Stimulated activated CD4-positive, alpha-beta T cell treated with anti-CD3 and anti-CD28 coated beads, Interleukin-15, amount 100 ng/mL, for 1 hour (primary cell): ENCODE measurements at regions not wholly inside any gene's neighbourhood (a gene's known extent, or its start where the extent isn't known, plus 50 kb on each side); places are given as distances from the start of the nearest gene placed in this dataset.

ENCODE experiments used
- DNase-seq, 2 donors: peaks; one replicate each; pipeline ENCODE4 v3.0.0-alpha.2; 2020; ENCODE audit warnings: low read depth in 1 of 2, low spot score in 1 of 2

DNA sequence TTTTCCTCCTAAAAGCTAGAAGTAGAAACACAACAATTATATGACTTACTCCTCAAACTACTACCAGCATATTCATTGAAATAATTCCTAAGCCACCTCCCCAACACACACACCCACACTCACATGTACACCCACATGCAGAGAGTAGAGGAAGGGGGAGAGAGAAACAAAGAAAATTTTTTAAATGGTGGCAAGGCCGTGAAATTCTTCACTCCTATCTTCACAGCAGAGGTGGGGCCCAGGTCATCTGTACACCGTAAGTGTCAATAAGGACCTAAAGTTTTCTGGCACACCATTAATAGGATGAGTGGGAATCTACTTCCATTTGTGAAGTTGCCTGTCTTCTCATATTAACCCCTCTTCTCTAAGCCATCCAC lies 73.9 kb upstream of the EGLN3 start:
- DNase-seq, result no peak

DNA sequence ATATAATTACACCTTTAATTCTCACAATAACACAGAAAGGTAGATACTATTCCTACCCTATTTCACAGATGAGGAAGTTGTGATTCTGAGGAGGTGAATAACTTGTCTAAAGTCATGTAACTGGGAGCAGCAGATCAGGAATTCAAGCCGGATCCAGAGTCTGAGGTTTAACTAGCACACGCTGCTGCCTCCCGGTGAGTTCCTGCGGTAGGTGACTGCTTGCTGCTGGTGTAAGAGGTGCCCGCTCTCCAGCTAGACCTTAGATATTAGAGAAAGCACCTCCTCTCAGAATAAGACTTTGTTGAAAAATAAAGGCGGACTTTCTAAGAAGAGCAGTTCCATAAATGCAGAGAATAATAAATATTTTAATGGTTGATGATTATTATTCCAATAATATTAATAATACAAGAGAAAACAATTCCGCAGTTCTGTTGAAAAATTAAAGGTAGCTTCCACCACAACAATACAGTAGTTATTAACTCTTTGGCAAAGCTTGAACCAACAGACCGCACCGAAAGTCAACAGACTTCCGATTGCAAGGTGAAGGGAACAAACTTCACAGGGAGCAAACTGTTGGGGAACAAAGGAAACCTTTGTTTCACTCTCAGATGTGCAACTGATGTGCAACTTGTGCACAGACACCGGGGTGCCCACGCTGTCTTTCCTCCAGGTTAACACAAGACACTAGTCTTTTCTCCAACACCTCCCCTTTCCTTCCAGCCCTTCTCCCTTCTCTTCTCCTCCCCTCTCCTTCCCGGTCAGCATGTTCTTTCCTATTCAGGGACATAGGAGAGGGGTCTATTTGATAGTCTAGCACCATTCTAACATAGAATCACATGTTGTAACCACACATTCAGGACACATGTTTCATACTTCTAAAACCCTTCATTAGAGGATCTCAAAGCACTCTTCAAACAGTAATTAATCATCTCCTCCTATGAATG lies 73.2 kb upstream of the EGLN3 start:
- no peak for DNase-seq

DNA sequence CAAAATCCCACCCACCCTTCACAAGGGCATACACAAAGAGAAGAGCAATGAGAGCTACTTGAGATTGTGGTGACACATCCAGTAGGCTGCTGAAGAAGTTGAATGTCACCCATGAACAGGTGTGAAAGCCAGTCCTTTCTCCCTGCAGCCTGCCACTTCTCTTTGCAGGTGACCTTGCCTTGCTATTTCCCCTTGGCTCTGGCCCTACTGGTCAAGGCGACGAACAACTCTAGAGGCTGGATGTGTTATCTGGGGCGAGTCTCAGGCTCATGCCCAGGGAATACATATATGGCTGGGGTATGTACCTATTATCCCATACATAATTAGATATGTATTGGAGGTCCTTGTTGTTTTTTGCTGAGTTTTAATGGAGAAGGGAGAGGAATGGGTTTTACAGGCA lies 70.2 kb upstream of the EGLN3 start:
- DNase-seq, result no peak

DNA sequence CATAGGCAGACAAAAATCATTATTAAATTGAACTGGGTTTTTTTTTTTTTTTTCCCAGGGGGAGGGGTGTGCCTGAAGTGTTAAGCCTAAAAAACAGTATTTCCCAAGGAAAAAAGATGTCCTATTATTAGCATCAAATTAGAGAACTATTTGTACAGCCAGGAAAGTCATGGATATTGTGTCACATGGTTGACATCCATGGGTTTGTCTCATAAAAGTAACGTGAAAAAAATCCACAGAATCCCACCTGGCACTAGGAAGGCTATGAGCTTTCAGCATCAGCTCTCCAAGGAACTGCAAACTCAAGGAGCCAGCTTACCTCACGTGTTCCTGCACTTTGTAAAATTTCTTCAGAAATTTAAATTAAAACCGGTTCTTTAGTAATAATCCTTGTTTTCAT lies 69.1 kb upstream of the EGLN3 start:
- DNase-seq, result no peak

DNA sequence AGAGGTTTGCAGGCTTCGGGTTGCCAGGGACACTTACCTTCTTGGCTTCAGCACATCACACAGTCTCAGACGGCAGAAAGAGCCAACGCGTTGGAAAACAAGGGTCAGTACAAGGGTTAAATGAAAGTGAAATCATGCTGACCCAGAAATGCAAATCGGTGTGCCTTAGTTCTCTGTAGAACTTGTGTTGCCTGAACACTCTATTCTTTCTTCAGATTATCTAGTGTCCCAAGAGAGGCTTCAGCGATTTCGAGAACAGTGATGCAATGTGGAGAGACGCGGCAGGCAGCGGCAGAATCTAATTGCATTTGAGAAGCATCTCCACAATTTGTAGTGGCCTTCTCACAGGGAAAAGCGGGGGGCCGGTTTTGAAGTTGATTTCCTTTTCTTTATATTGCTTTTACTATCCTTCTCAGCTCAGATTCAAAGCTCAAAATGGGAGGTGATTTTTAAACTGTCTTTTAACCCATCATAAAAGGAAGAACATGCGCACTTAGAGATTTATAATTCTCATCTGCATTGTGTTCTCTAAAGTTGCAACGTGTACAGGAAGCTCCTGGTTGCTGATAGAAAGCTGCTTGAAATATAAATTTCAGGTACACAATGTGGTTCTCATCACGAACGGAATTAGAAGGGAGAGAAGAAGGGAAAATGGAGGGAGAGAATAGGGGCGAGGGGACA lies 67.8 kb upstream of the EGLN3 start:
- DNase-seq, result no peak

DNA sequence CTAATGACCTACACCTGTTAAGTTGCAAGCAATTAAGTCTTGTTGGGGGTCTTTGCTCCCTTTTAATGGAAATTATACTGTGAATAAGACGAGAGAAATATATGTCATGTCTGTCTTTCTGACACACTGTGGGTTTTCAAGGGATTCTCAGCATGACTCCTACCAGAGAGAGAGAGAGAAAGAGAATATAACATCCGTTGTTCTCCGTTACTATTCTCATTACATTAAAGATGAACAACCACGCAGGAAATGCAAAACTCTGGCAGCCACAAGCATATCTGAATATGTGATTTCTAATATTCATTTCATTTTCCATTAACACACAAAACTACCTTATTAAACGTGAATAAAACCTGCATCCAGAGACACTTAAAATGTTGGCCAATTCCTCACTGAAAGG lies 67.3 kb upstream of the EGLN3 start:
- no peak for DNase-seq

DNA sequence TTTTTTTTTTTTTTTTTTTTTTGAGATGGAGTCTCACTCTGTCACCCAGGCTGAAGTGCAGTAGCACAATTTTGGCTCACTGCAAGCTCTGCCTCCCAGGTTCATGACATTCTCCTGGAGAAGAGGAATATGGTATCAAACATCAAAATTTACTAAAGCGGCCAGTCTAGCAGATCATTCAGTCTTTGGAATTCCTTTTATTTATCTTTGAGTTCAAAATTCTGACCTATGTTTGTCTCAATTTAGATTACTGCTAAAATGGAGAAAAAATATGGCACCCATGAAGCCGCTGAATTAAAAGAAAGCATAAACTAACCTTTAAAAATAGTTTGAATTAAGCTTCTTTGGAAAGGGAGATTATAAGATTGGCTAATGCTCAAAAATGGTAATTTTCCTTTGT lies 64.5 kb upstream of the EGLN3 start:
- no peak for DNase-seq

DNA sequence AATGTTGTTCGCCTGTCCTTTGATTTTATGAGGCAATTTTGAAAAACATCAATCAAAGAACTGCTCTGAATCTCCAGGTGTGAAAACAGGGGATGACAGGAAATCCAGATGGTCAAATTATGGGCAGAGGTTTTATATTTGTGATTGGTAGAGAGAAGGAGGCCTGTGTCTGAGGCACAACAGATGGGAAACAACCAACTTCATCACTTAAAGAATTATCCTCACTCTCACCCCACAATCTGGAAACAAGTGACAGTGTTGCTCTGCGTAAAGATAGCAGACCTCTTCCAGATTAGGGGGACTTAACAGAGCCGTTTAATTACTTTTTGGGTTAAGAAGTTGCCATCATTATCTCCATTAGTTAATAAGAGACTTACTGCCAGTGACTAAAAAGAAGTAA lies 64.1 kb upstream of the EGLN3 start:
- no peak for DNase-seq

DNA sequence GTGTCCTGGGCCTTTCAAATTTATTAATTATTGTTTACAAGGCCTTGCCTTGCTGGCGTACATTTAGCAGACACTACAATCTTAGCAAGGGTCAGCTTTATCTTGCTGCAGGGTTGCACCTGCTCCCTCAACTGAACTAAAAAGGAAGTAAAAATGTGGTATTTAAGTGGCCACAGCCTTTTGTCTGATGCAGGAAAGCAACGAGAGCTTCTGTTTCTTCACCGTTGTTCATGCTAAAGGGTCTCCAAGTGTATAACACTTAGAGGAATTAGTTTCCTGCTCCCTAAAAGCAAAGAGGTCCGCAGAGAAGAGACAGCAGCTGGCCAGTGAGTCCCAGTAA lies 62.8 kb upstream of the EGLN3 start:
- no peak for DNase-seq

DNA sequence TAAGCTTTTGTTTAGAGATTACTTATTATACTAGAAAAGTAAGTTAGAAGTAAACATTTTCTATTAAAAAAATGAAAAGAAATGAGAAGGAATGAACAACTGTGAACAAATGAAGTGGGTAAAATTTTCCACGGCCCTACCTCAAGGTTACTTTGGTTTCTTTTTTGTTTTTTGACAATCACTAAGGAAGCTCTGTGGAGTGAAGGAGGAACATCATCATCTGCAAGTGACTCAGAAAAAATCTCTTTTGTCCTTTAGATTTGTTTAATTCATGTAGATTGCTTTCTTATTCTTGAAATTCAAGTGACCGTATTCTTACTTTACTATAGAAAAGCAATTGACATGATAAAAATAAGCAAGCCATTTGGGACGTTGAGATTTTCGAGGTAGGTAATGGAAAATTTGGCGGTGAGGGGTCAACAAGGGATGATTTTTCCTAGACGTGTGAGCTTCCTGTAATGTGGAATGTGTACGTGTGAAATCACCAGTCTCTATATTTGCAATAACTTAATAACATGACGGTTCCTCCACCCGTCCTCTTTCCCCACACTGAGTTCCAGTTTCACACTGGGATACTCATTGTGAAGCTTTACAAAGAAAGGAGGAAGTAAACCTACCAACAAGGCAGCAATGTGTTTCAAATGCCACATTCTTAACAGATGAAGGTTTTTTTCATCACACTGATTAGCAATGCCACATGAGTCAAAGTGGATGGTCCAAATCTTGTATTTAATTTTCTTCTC lies 62.3 kb upstream of the EGLN3 start:
- no peak for DNase-seq

DNA sequence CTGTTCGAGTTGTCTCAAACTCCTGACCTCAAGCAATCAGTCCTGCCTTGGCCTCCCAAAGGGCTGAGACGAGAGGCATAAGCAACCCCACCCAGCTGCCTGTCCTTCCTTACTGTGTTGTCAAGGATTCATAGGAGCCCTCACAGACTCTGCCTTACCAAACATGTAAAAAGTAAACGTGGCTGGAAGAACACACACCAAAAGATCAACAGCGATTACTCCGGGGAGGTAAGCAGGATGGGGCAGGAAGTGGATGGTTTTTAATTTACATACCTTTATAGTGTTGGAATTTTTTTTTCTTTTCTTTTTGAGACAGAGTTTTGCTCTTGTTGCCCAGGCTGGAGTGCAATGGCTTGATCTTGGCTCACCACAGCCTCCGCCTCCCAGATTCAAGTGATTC lies 61.5 kb upstream of the EGLN3 start:
- DNase-seq, result no peak

DNA sequence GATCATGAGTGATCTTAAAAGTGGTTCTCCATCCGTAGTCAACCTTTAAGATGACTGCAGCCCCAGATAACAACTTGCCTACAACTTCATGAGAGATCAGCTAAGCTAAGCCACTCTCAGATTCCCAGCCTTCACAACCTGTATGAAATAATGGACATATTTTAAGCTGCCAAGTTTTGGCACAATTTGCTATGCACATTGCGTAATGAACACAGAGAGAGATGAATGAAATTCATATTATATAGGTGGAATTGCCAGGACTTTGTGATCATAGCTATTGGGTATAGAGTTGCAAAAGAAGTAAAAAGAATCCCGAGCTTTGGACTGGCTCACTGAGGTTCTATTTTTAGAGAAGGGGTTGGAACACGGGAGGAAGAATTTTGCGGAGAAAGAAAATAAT lies 59.1 kb upstream of the EGLN3 start:
- no peak for DNase-seq

DNA sequence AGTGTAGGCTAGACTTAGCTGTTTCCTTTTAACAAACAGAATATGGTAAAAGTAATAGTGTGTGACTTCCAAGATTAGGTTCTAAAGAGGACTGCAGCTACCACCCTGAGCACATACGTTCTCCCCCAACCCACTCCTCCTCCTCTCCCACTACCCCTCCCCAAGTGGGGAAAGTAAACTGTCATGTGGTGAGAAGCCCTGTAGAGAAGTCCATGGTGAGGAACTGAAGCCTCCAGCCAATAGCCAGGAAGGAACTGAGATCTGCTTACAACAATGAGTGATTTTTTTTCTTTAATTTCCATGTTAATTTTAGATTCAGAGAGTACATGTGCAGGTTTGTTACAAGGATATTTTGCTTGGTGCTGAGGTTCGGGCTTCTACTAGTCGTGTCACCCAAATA lies 57.0 kb upstream of the EGLN3 start:
- DNase-seq, result no peak

DNA sequence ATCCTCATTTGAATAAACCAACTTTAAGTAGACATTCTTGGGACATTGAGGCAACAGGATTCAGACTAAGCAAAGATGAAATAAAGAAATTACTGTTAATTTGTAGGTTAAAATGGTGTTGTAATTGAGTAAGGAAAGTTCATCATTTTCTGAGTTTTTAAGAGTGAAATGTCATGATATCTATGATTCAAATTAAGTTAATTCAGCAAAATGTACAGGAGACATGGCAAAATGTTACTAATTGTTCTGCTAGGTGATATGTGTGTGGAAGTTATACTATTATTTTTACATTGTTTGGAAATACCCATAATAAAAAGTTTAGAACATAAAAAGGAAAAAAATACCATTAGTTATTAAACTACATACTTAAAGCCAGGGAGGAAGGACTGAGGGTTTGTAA lies 55.0 kb upstream of the EGLN3 start:
- no peak for DNase-seq

DNA sequence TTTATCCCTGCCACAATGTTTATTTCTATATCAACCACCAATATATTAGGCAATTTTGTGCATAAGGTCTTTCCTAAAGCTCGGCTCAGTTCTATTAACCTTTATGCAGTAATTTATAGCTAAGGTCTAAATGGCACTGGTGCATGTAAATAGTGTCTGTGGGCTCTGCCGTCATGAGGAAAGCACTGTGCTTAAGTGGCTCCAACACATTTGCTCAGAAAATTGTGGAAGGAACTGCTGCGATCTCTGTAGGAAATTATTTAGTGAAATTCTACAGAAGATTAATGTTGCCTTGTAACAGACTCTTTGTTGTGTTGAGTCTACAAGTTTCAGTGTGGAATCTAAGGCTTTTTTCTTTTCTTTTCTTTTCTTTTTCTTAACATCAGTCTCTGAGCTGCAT lies 54.0 kb upstream of the EGLN3 start:
- no peak for DNase-seq

DNA sequence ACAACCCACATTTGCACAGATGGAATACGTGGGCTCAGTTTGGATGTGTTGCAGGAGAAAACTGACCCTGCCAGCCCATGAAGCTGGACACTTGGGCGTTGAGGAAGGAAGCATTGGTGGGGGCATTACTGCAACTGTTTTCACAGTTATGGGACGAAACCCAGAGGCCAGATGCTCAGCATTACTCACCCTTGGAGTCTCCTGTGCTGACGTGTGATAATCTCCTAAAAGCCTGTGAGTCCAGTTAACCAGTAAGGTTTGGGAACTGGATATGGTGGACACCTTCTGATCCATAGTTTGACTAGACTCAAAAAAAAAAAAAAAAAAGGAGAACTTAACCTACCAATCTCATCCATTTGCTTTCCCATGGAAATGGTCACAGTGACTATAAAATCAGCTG lies 52.8 kb upstream of the EGLN3 start:
- no peak for DNase-seq

DNA sequence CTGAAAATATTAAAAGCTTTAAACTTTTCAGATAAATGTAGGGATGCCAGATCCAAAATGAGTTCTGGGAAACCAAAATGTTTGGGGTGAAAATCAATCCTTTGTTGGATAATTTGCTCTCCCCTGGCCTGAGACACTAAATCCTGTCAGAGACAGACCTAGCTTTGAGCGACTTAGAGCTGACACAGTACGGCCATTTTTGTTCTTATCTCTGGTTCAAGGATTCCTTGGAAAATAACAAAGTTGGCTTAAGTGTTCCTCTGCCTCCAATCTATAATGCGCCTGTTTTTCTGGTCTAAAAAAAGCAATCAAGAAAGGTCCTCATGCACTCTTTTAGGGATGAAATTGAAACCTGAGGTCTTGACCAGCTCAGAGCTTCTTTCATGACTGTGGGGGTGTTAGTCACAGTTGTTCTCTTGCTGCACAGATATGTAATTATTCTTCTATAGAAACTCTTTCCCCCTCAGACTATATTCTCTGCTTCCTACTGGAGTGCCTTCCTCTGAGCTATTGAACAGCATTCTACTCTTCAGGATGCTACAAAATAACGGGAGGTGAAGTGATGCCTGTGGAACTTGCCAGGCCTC lies 52.3 kb upstream of the EGLN3 start:
- DNase-seq, result no peak
